Activated CD4-positive, alpha-beta T cell treated with anti-CD3 and anti-CD28 coated beads for 36 hours (primary cell): ENCODE measurements at regions not wholly inside any gene's neighbourhood (a gene's known extent, or its start where the extent isn't known, plus 50 kb on each side); places are given as distances from the start of the nearest gene placed in this dataset.

Experiments
- ATAC-seq: fragments of 200-7000 bp; cut with Tn5 transposase; one replicate; pipeline ENCODE4 v1.10.0; 2021; ENCODE audit warnings: mild to moderate bottlenecking, moderate library complexity
- CTCF ChIA-PET: fragments of 350-600 bp; sonication (Branson Sonifier 250); formaldehyde crosslinking; loops from one replicate; lab custom pipeline; 2021; ENCODE audit warnings: antibody characterized with exemption; lab: Charles Lee
- POLR2A ChIA-PET: fragments of 350-600 bp; sonication (Branson Sonifier 250); formaldehyde crosslinking; loops from one replicate; lab custom pipeline; 2021; ENCODE audit warnings: antibody characterized with exemption, inconsistent platforms; lab: Charles Lee
- DNase-seq: peaks from one replicate; pipeline ENCODE4 v3.0.0-alpha.2; 2020
- H3K27ac Mint-ChIP-seq: one replicate; pipeline ENCODE4 v1.8.0; 2021; ENCODE audit warnings: mixed read lengths
- H3K27me3 Mint-ChIP-seq: one replicate; pipeline ENCODE4 v1.8.0; 2021; ENCODE audit warnings: mixed read lengths
- H3K36me3 Mint-ChIP-seq: one replicate; pipeline ENCODE4 v1.8.0; 2021; ENCODE audit warnings: low read depth, mixed read lengths
- H3K4me1 Mint-ChIP-seq: one replicate; pipeline ENCODE4 v1.8.0; 2021; ENCODE audit warnings: mixed read lengths
- H3K4me3 Mint-ChIP-seq: one replicate; pipeline ENCODE4 v1.8.0; 2021; ENCODE audit warnings: mild to moderate bottlenecking, moderate library complexity, mixed read lengths
- H3K9me3 Mint-ChIP-seq: one replicate; pipeline ENCODE4 v1.8.0; 2021; ENCODE audit warnings: low read depth, mixed read lengths
- intact Hi-C, 2 experiments: fragments of 100-400 bp; cut with DNase I in 1 of 2; cut with micrococcal nuclease in 1 of 2; formaldehyde crosslinking; loops; one replicate each; pipeline versions ENCODE4 v1.14.2 to v1.15.1; 2022 to 2024; cut with DNase I, micrococcal nuclease

GRCh38 chr16:76819226-76819916 is 371.6 kb upstream of the MON1B start:
- H3K27me3 Mint-ChIP-seq, result no peaks in the 10 kb centered on the region
- ATAC-seq (no peak), DNase-seq (no peak)
- peaks cover 4% of the 10 kb centered on the region for H3K9me3 Mint-ChIP-seq
- ChIA-PET POLR2A (no interaction called here), CTCF (no interaction called here)
- no peak overlapping the region for H3K27ac Mint-ChIP-seq
- intact Hi-C loops, result no loop called here
- no peaks in the 10 kb centered on the region for H3K4me1 Mint-ChIP-seq
- H3K36me3 Mint-ChIP-seq, result no peaks in the 10 kb centered on the region
- no peak overlapping the region for H3K4me3 Mint-ChIP-seq

- H3K36me3 Mint-ChIP-seq, result no peaks in the 10 kb centered on the region
- H3K27me3 Mint-ChIP-seq, result no peaks in the 10 kb centered on the region
- no peak overlapping the region for H3K4me3 Mint-ChIP-seq
- no peak for DNase-seq
- ATAC-seq, result no peak
- no peak overlapping the region for H3K27ac Mint-ChIP-seq
- POLR2A ChIA-PET, result interaction anchor here (0.7 kb wide), 1 partner anchor 585 kb away, joined by 3 read pairs; no protein-coding TSS in a partner anchor
- CTCF ChIA-PET, result interaction anchor here (1.7 kb wide), 1 partner anchor 12 kb away, joined by 4 read pairs; no protein-coding TSS in a partner anchor
- intact Hi-C loops, result no loop called here
- H3K4me1 Mint-ChIP-seq, result no peaks in the 10 kb centered on the region
- H3K9me3 Mint-ChIP-seq, result peaks cover 4% of the 10 kb centered on the region
These were observed 366.8 kb upstream of the MON1B start for GRCh38 chr16:76824221-76824620.

- Mint-ChIP-seq H3K9me3 (peaks cover 4% of the 10 kb centered on the region), H3K27me3 (no peaks in the 10 kb centered on the region), H3K36me3 (no peaks in the 10 kb centered on the region), H3K4me3 (no peak overlapping the region), H3K27ac (no peak overlapping the region), H3K4me1 (no peaks in the 10 kb centered on the region)
- DNase-seq (no peak), ATAC-seq (no peak)
- CTCF ChIA-PET, result interaction anchor here (1.7 kb wide), 1 partner anchor 11 kb away, joined by 4 read pairs; no protein-coding TSS in a partner anchor
- intact Hi-C loops, result no loop called here
- POLR2A ChIA-PET, result interaction anchor here (0.7 kb wide), 1 partner anchor 585 kb away, joined by 3 read pairs; no protein-coding TSS in a partner anchor
These were observed 366.2 kb upstream of the MON1B start for GRCh38 chr16:76824791-76825190.

GRCh38 chr16:76835339-76835738 is 355.7 kb upstream of the MON1B start:
- Mint-ChIP-seq H3K27me3 (no peaks in the 10 kb centered on the region), H3K4me1 (no peaks in the 10 kb centered on the region), H3K36me3 (no peaks in the 10 kb centered on the region), H3K9me3 (peaks cover 6% of the 10 kb centered on the region), H3K27ac (no peak overlapping the region), H3K4me3 (no peak overlapping the region)
- ATAC-seq (no peak), DNase-seq (no peak)
- ChIA-PET CTCF (interaction anchor here (1.0 kb wide), 1 partner anchor 11 kb away, joined by 4 read pairs; no protein-coding TSS in a partner anchor), POLR2A (no interaction called here)
- intact Hi-C loops, result no loop called here

- ChIA-PET POLR2A (no interaction called here), CTCF (interaction anchor here (1.0 kb wide), 1 partner anchor 11 kb away, joined by 4 read pairs; no protein-coding TSS in a partner anchor)
- no peak for ATAC-seq
- no peak for DNase-seq
- intact Hi-C loops, result no loop called here
- Mint-ChIP-seq H3K4me3 (no peak overlapping the region), H3K4me1 (no peaks in the 10 kb centered on the region), H3K27ac (no peak overlapping the region), H3K27me3 (no peaks in the 10 kb centered on the region), H3K9me3 (peaks cover 5% of the 10 kb centered on the region), H3K36me3 (no peaks in the 10 kb centered on the region)
These were observed 355.1 kb upstream of the MON1B start for GRCh38 chr16:76835779-76836300.

GRCh38 chr16:76837872-76838271 is 353.1 kb upstream of the MON1B start:
- H3K9me3 Mint-ChIP-seq, result peaks cover 5% of the 10 kb centered on the region
- no peaks in the 10 kb centered on the region for H3K36me3 Mint-ChIP-seq
- no peak for ATAC-seq
- no peaks in the 10 kb centered on the region for H3K27me3 Mint-ChIP-seq
- CTCF ChIA-PET, result no interaction called here
- intact Hi-C loops, result no loop called here
- no peak overlapping the region for H3K27ac Mint-ChIP-seq
- H3K4me3 Mint-ChIP-seq, result no peak overlapping the region
- DNase-seq, result no peak
- no peaks in the 10 kb centered on the region for H3K4me1 Mint-ChIP-seq
- POLR2A ChIA-PET, result no interaction called here

GRCh38 chr16:76854234-76854633 is 336.8 kb upstream of the MON1B start:
- ChIA-PET POLR2A (no interaction called here), CTCF (no interaction called here)
- Mint-ChIP-seq H3K27me3 (peaks cover 2% of the 10 kb centered on the region), H3K36me3 (no peaks in the 10 kb centered on the region), H3K9me3 (peaks cover 8% of the 10 kb centered on the region), H3K27ac (no peak overlapping the region), H3K4me1 (no peaks in the 10 kb centered on the region), H3K4me3 (no peak overlapping the region)
- intact Hi-C loops, result no loop called here
- ATAC-seq (no peak), DNase-seq (no peak)

- DNase-seq (no peak), ATAC-seq (no peak)
- POLR2A ChIA-PET, result no interaction called here
- CTCF ChIA-PET, result interaction anchor here (0.6 kb wide), 1 partner anchor 10 kb away, joined by 3 read pairs; no protein-coding TSS in a partner anchor
- intact Hi-C loops, result no loop called here
- H3K4me1 Mint-ChIP-seq, result no peaks in the 10 kb centered on the region
- no peak overlapping the region for H3K4me3 Mint-ChIP-seq
- H3K9me3 Mint-ChIP-seq, result peaks cover 8% of the 10 kb centered on the region
- H3K27me3 Mint-ChIP-seq, result no peaks in the 10 kb centered on the region
- H3K27ac Mint-ChIP-seq, result no peak overlapping the region
- H3K36me3 Mint-ChIP-seq, result no peaks in the 10 kb centered on the region
These were observed 334.9 kb upstream of the MON1B start for GRCh38 chr16:76856112-76856511.

- Mint-ChIP-seq H3K9me3 (peaks cover 8% of the 10 kb centered on the region), H3K27ac (no peak overlapping the region), H3K27me3 (no peaks in the 10 kb centered on the region), H3K4me3 (no peak overlapping the region), H3K4me1 (no peaks in the 10 kb centered on the region), H3K36me3 (no peaks in the 10 kb centered on the region)
- intact Hi-C loops, result no loop called here
- CTCF ChIA-PET, result interaction anchor here (0.7 to 0.8 kb wide), 2 partner anchors 9 to 199 kb away, joined by 3 to 4 read pairs; no protein-coding TSS in a partner anchor
- no peak for ATAC-seq
- POLR2A ChIA-PET, result no interaction called here
- no peak for DNase-seq
These were observed 333.6 kb upstream of the MON1B start for GRCh38 chr16:76857402-76857801.

- H3K9me3 Mint-ChIP-seq, result peaks cover 8% of the 10 kb centered on the region
- DNase-seq, result no peak
- CTCF ChIA-PET, result no interaction called here
These were observed 328.1 kb upstream of the MON1B start for GRCh38 chr16:76862901-76863300.

GRCh38 chr16:76866994-76867393 is 324.0 kb upstream of the MON1B start:
- no peaks in the 10 kb centered on the region for H3K27me3 Mint-ChIP-seq
- no peaks in the 10 kb centered on the region for H3K9me3 Mint-ChIP-seq
- ATAC-seq, result no peak
- POLR2A ChIA-PET, result no interaction called here
- DNase-seq, result no peak
- intact Hi-C loops, result no loop called here
- no peaks in the 10 kb centered on the region for H3K4me1 Mint-ChIP-seq
- CTCF ChIA-PET, result interaction anchor here (1.1 kb wide), 1 partner anchor 225 kb away, joined by 3 read pairs; no protein-coding TSS in a partner anchor
- no peaks in the 10 kb centered on the region for H3K36me3 Mint-ChIP-seq
- no peak overlapping the region for H3K27ac Mint-ChIP-seq
- no peak overlapping the region for H3K4me3 Mint-ChIP-seq

More at GRCh38 chr16:76862901-76863300, 328.1 kb upstream of the MON1B start:
- POLR2A ChIA-PET, result no interaction called here
- ATAC-seq, result no peak
- Mint-ChIP-seq H3K27me3 (no peaks in the 10 kb centered on the region), H3K36me3 (no peaks in the 10 kb centered on the region), H3K4me1 (no peaks in the 10 kb centered on the region), H3K27ac (no peak overlapping the region), H3K4me3 (no peak overlapping the region)
- intact Hi-C loops, result no loop called here

- intact Hi-C loops, result no loop called here
- Mint-ChIP-seq H3K4me3 (no peak overlapping the region), H3K27me3 (no peaks in the 10 kb centered on the region), H3K27ac (no peak overlapping the region), H3K9me3 (no peaks in the 10 kb centered on the region), H3K36me3 (no peaks in the 10 kb centered on the region), H3K4me1 (no peaks in the 10 kb centered on the region)
- ChIA-PET POLR2A (no interaction called here), CTCF (no interaction called here)
- no peak for ATAC-seq
- DNase-seq, result no peak
These were observed 315.1 kb upstream of the MON1B start for GRCh38 chr16:76875898-76876297.
